ENCODE measurements at regions not wholly inside any gene's neighbourhood (a gene's known extent, or its start where the extent isn't known, plus 50 kb on each side); places are given as distances from the start of the nearest gene placed in this dataset.

DNA sequence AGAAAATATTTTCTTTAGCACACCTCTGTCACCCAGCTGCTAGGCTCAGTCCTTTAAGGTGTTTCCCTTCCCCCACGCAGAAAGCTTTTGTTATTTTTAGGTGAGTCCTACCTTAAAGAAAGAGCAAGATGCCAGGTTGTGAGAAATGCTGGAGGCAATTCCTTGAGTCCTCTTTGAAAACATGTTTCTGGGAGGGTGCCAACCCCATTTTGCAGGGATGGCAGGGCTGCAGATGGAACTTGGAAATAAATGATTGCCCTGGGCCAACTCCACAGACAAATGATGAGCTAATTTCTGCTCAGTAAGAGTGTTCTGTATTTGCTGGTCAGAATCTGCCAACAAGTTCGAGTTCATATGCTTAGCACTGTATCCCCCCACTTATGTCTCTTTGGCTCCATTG is 119.2 kb upstream of the RAB3GAP2 start:
- TF ChIP-seq, protein P1, sequence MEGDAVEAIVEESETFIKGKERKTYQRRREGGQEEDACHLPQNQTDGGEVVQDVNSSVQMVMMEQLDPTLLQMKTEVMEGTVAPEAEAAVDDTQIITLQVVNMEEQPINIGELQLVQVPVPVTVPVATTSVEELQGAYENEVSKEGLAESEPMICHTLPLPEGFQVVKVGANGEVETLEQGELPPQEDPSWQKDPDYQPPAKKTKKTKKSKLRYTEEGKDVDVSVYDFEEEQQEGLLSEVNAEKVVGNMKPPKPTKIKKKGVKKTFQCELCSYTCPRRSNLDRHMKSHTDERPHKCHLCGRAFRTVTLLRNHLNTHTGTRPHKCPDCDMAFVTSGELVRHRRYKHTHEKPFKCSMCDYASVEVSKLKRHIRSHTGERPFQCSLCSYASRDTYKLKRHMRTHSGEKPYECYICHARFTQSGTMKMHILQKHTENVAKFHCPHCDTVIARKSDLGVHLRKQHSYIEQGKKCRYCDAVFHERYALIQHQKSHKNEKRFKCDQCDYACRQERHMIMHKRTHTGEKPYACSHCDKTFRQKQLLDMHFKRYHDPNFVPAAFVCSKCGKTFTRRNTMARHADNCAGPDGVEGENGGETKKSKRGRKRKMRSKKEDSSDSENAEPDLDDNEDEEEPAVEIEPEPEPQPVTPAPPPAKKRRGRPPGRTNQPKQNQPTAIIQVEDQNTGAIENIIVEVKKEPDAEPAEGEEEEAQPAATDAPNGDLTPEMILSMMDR (IDR thresholded peaks at IDR 0.05), result no peak
- TF ChIP-seq POLR2AphosphoS5 (IDR thresholded peaks at IDR 0.05) (no peak), POLR2A (IDR thresholded peaks at IDR 0.05) (no peak), EP300 (IDR thresholded peaks at IDR 0.05; ENCODE audit: low read depth) (no peak)
